Ishikawa (cell line): ENCODE measurements at regions not wholly inside any gene's neighbourhood (a gene's known extent, or its start where the extent isn't known, plus 50 kb on each side); places are given as distances from the start of the nearest gene placed in this dataset.

Experiments used
- CEBPB ChIP-seq: IDR thresholded peaks from 2 replicates; pipeline ENCODE4 v1.6.1; 2012
- CREB1 ChIP-seq: IDR thresholded peaks from 2 replicates; pipeline ENCODE4 v1.6.1; 2012; ENCODE audit warnings: low read depth
- EGR1 ChIP-seq: IDR thresholded peaks from 2 replicates; pipeline ENCODE4 v1.6.1; 2012
- EP300 ChIP-seq: IDR thresholded peaks from 2 replicates; pipeline ENCODE4 v1.6.1; 2012; ENCODE audit warnings: borderline replicate concordance
- FOXM1 ChIP-seq: IDR thresholded peaks from 2 replicates; pipeline ENCODE4 v1.6.1; 2012; ENCODE audit warnings: low read depth, borderline replicate concordance
- MAX ChIP-seq: IDR thresholded peaks from 2 replicates; pipeline ENCODE4 v1.6.1; 2012
- NFIC ChIP-seq: IDR thresholded peaks from 2 replicates; pipeline ENCODE4 v1.6.1; 2012
- RAD21 ChIP-seq: IDR thresholded peaks from 2 replicates; pipeline ENCODE4 v1.6.1; 2012; ENCODE audit warnings: low read depth
- REST ChIP-seq: IDR thresholded peaks from 2 replicates; pipeline ENCODE4 v1.6.1; 2012; ENCODE audit warnings: low read depth, mild to moderate bottlenecking
- TCF12 ChIP-seq: IDR thresholded peaks from 2 replicates; pipeline ENCODE4 v1.6.1; 2012; ENCODE audit warnings: low read depth
- TEAD4 ChIP-seq: IDR thresholded peaks from 2 replicates; pipeline ENCODE4 v1.6.1; 2012
- USF1 ChIP-seq: IDR thresholded peaks from 2 replicates; pipeline ENCODE4 v1.6.1; 2012
- YY1 ChIP-seq: IDR thresholded peaks from 2 replicates; pipeline ENCODE4 v1.6.1; 2012; ENCODE audit warnings: low read depth
- ZBTB7A ChIP-seq: IDR thresholded peaks from 2 replicates; pipeline ENCODE4 v1.6.1; 2012; ENCODE audit warnings: low read depth

- no peak for TF ChIP-seq YY1
- no peak for TF ChIP-seq RAD21
- TF ChIP-seq CEBPB, result no peak
- no peak for TF ChIP-seq CREB1
- no peak for TF ChIP-seq TCF12
- TF ChIP-seq EGR1, result no peak
- no peak for TF ChIP-seq ZBTB7A
- no peak for TF ChIP-seq TEAD4
- TF ChIP-seq EP300, result no peak
- no peak for TF ChIP-seq REST
These were observed 95.0 kb downstream of the RNASET2 start for GRCh38 chr6:166861304-166861703.

GRCh38 chr6:166860392-166860791 lies 96.0 kb downstream of the RNASET2 start:
- no peak for TF ChIP-seq ZBTB7A
- no peak for TF ChIP-seq REST
- no peak for TF ChIP-seq EP300
- no peak for TF ChIP-seq NFIC
- TF ChIP-seq EGR1, result no peak
- no peak for TF ChIP-seq CREB1
- TF ChIP-seq YY1, result no peak
- TF ChIP-seq USF1, result no peak
- no peak for TF ChIP-seq TEAD4

GRCh38 chr6:166855416-166855815 lies 100.9 kb downstream of the RNASET2 start:
- TF ChIP-seq EP300, result no peak
- no peak for TF ChIP-seq FOXM1
- no peak for TF ChIP-seq YY1
- no peak for TF ChIP-seq ZBTB7A

GRCh38 chr6:166853371-166854325 lies 102.7 kb downstream of the RNASET2 start:
- TF ChIP-seq REST (no peak), FOXM1 (no peak), MAX (no peak), USF1 (no peak)

- TF ChIP-seq USF1 (no peak), FOXM1 (no peak), RAD21 (no peak), TCF12 (no peak), EP300 (no peak)
These were observed 103.8 kb downstream of the RNASET2 start for GRCh38 chr6:166852451-166852975.
